Vagina (tissue), 2 donors: ENCODE measurements at regions not wholly inside any gene's neighbourhood (a gene's known extent, or its start where the extent isn't known, plus 50 kb on each side); places are given as distances from the start of the nearest gene placed in this dataset.
"Not testable (repeated sequence)": the region's sequence is repeated elsewhere in the genome, so short reads cannot be mapped to it uniquely, and the experiment has no call there.

Experiments used
- DNase-seq, 2 donors: peaks; one replicate each; pipeline ENCODE4 v3.0.0-alpha.2; 2017; ENCODE audit errors: extremely low spot score in 2 of 2
- H3K27ac ChIP-seq: fragments of 200-600 bp; sonication (generic); one replicate; pipeline ENCODE4 v1.5.1; 2019
- H3K27me3 ChIP-seq: fragments of 200-600 bp; sonication (generic); one replicate; pipeline ENCODE4 v1.5.1; 2019
- H3K36me3 ChIP-seq, 2 donors: fragments of 200-600 bp; sonication (generic); one replicate each; pipeline ENCODE4 v1.5.1; 2017 to 2019
- H3K4me1 ChIP-seq: fragments of 200-600 bp; sonication (generic); one replicate; pipeline ENCODE4 v1.5.1; 2019
- H3K4me3 ChIP-seq, 2 donors: fragments of 200-600 bp; sonication (generic); 1 replicate in 1 of 2; 2 replicates in 1 of 2; pipeline ENCODE4 v1.5.1; 2016 to 2019
- H3K9me3 ChIP-seq: fragments of 200-600 bp; sonication (generic); one replicate; pipeline ENCODE4 v1.5.1; 2019
- intact Hi-C: fragments of 100-400 bp; cut with DNase I; formaldehyde crosslinking; loops from one replicate; pipeline ENCODE4 v1.15.1; 2023

- H3K9me3 ChIP-seq, H3K4me3 ChIP-seq, H3K36me3 ChIP-seq, DNase-seq, H3K4me1 ChIP-seq, H3K27me3 ChIP-seq, intact Hi-C loops, H3K27ac ChIP-seq: not testable (repeated sequence)
Observed at GRCh38 chr10:46720811-46721518, 142.0 kb downstream of the SYT15 start.

DNA sequence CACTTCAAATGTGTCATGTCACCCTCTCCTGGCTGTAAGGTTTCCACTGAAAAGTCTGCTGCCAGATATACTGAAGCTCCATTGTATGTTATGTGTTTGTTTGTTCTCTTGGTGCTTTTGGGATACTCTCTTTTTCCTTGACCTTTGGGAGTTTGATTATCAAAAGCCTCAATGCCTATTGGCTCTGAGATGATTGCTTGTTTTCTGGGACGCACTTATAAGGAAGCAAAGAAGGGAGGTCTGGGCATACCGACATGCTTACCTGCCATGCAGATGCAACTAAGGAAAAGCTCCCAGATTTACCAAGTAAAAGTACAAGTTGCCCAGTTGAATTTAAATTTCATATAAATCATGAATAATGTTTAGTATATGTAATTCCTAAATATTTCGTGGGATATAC, 145.3 kb downstream of the SYT15 start:
- H3K4me1 ChIP-seq, H3K27me3 ChIP-seq, H3K27ac ChIP-seq, intact Hi-C loops, H3K36me3 ChIP-seq, H3K9me3 ChIP-seq, DNase-seq, H3K4me3 ChIP-seq: not testable (repeated sequence)

DNA sequence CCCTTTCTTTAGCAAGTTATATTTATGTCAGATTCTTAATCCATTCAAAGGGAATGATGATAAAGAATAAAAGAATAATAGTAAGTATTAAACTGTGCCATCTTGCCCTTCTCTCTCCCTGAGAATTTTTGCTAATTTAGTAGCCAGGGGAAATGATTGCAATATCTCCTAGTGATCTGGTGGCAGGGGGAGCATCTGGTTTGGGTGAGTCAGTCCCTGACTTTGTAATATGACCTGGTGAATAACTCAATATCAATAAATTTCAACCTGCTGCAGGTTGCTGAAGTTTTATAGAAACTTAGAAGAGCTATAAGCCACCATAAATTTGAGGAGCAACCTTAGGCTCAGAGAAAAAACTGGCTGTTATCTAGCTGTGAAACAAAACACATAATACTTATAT, 149.4 kb downstream of the SYT15 start:
- H3K27me3 ChIP-seq, H3K27ac ChIP-seq, H3K4me1 ChIP-seq, H3K4me3 ChIP-seq, intact Hi-C loops, DNase-seq, H3K36me3 ChIP-seq, H3K9me3 ChIP-seq: not testable (repeated sequence)

GRCh38 chr10:46730729-46731128, 151.8 kb downstream of the SYT15 start:
- H3K9me3 ChIP-seq, H3K4me1 ChIP-seq, H3K4me3 ChIP-seq, H3K36me3 ChIP-seq, DNase-seq, H3K27me3 ChIP-seq, intact Hi-C loops, H3K27ac ChIP-seq: not testable (repeated sequence)

GRCh38 chr10:46733635-46734261, 154.8 kb downstream of the SYT15 start:
- H3K27me3 ChIP-seq, H3K9me3 ChIP-seq, H3K36me3 ChIP-seq, intact Hi-C loops, H3K4me1 ChIP-seq, H3K27ac ChIP-seq, DNase-seq, H3K4me3 ChIP-seq: not testable (repeated sequence)

DNA sequence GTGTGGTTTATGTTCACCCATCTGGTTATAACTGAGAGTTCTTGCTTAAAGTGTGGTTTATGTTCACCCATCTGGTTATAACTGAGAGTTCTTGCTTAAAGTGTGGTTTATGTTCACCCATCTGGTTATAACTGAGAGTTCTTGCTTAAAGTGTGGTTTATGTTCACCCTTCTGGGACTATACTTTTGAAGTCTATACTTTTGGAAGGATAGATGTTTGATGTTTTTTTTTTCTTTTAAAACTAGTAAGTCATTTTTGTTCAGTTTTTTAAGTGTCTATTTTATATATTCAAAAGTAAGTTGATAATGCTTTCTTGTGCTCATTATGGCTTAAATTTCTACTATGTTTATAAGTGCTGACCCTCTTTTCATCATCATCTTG, 155.3 kb downstream of the SYT15 start:
- H3K27me3 ChIP-seq, H3K36me3 ChIP-seq, H3K9me3 ChIP-seq, H3K27ac ChIP-seq, DNase-seq, H3K4me1 ChIP-seq, intact Hi-C loops, H3K4me3 ChIP-seq: not testable (repeated sequence)

GRCh38 chr10:46739919-46740318, 161.0 kb downstream of the SYT15 start:
- H3K4me1 ChIP-seq, H3K27me3 ChIP-seq, H3K4me3 ChIP-seq, H3K27ac ChIP-seq, H3K36me3 ChIP-seq, DNase-seq, H3K9me3 ChIP-seq, intact Hi-C loops: not testable (repeated sequence)

GRCh38 chr10:46740368-46740767, 161.4 kb downstream of the SYT15 start:
- DNase-seq, H3K4me1 ChIP-seq, H3K36me3 ChIP-seq, H3K9me3 ChIP-seq, intact Hi-C loops, H3K4me3 ChIP-seq, H3K27me3 ChIP-seq, H3K27ac ChIP-seq: not testable (repeated sequence)

GRCh38 chr10:46749003-46749402, 162.2 kb upstream of the PTPN20 start:
- H3K27ac ChIP-seq, H3K4me1 ChIP-seq, H3K36me3 ChIP-seq, H3K4me3 ChIP-seq, H3K9me3 ChIP-seq, H3K27me3 ChIP-seq, intact Hi-C loops, DNase-seq: not testable (repeated sequence)

GRCh38 chr10:46749470-46749869, 161.8 kb upstream of the PTPN20 start:
- H3K9me3 ChIP-seq, H3K36me3 ChIP-seq, H3K27me3 ChIP-seq, DNase-seq, H3K4me3 ChIP-seq, intact Hi-C loops, H3K27ac ChIP-seq, H3K4me1 ChIP-seq: not testable (repeated sequence)

- DNase-seq, H3K9me3 ChIP-seq, intact Hi-C loops, H3K27me3 ChIP-seq, H3K36me3 ChIP-seq, H3K4me1 ChIP-seq, H3K4me3 ChIP-seq, H3K27ac ChIP-seq: not testable (repeated sequence)
Observed at GRCh38 chr10:46753763-46754162, 157.5 kb upstream of the PTPN20 start.

GRCh38 chr10:46761471-46761870, 149.8 kb upstream of the PTPN20 start:
- H3K9me3 ChIP-seq, intact Hi-C loops, H3K36me3 ChIP-seq, H3K4me3 ChIP-seq, H3K27me3 ChIP-seq, H3K27ac ChIP-seq, DNase-seq, H3K4me1 ChIP-seq: not testable (repeated sequence)

DNA sequence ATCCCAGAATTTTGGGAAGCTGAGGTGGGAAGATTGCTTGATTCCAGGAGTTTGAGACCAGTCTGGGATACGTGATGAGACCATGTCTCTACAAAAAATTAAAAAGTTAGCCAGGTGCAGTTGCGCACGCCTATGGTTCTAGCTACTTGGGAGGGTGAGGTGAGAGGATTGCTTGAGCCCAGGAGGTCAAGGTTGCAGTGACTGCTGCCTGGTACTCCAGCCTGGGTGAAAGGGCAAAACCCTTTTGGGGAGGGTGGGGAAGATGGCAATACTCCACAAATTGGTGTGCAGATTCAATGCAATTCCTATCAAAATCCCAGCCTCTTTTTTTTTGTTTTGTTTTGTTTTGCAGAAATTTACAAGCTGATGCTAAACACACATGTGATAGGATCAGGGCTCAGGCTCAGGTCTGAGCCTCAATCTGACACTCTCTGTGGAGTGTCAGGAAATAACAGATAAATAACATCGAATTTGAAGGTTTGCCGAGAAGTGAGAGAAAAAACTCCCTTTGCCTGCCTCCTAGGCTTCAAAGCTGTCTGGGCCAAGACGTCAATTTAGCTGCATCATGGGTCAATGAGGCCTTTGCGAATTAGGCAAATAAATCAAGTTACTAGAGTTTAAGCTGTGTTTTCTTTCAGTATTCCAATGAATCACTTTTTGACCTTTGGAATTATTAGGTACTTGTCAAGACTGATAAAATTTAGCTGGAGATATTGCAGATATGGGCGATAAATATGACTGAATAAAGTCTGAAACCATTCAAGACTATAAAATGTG, 142.5 kb upstream of the PTPN20 start:
- H3K27ac ChIP-seq, H3K4me3 ChIP-seq, H3K36me3 ChIP-seq, intact Hi-C loops, H3K27me3 ChIP-seq, H3K4me1 ChIP-seq, H3K9me3 ChIP-seq, DNase-seq: not testable (repeated sequence)
